Transverse colon (tissue), 4 donors: ENCODE measurements at regions not wholly inside any gene's neighbourhood (a gene's known extent, or its start where the extent isn't known, plus 50 kb on each side); places are given as distances from the start of the nearest gene placed in this dataset.

Source experiments
- DNase-seq: peaks from one replicate; pipeline ENCODE4 v3.0.0-alpha.2; 2019
- H3K27ac ChIP-seq, 4 donors: fragments of 200-600 bp; sonication (generic); 2 replicates each; pipeline ENCODE4 v1.5.1; 2016 to 2018; ENCODE audit warnings: inconsistent platforms in 4 of 4
- H3K27me3 ChIP-seq: fragments of 200-600 bp; sonication (generic); 2 replicates; pipeline ENCODE4 v1.5.1; 2017; ENCODE audit warnings: inconsistent platforms
- H3K36me3 ChIP-seq, 4 donors: fragments of 200-600 bp; sonication (generic); 2 replicates each; pipeline ENCODE4 v1.5.1; 2017 to 2019; ENCODE audit warnings: inconsistent platforms in 4 of 4
- H3K4me1 ChIP-seq, 4 donors: fragments of 200-600 bp; sonication (generic); 2 replicates each; pipeline ENCODE4 v1.5.1; 2017 to 2020; ENCODE audit warnings: inconsistent platforms in 4 of 4
- H3K4me3 ChIP-seq, 4 donors: fragments of 200-600 bp; sonication (generic); 1 replicate in 1 of 4; 2 replicates in 3 of 4; pipeline versions ENCODE4 v1.5.1 to v1.6.1; 2017 to 2019; ENCODE audit warnings: inconsistent platforms in 4 of 4
- H3K9me3 ChIP-seq, 2 donors: fragments of 200-600 bp; sonication (generic); 2 replicates each; pipeline ENCODE4 v1.5.1; 2017 to 2019; ENCODE audit warnings: inconsistent platforms in 2 of 2
- EP300 ChIP-seq: sonication (generic); formaldehyde crosslinking; IDR thresholded peaks from one replicate; pipeline ENCODE4 v1.6.1; 2017; ENCODE audit warnings: antibody characterized with exemption, low read depth
- POLR2A ChIP-seq: fragments of 450-650 bp; IDR thresholded peaks from one replicate; pipeline ENCODE4 v1.6.1; 2016; ENCODE audit warnings: antibody characterized with exemption, mild to moderate bottlenecking, moderate library complexity
- POLR2AphosphoS5 ChIP-seq, 3 donors: sonication (generic); formaldehyde crosslinking; IDR thresholded peaks; one replicate each; pipeline ENCODE4 v1.6.1; 2016; ENCODE audit warnings: antibody characterized with exemption in 3 of 3
- WGBS, 2 donors: methylation state at CpG; one replicate each; pipeline ENCODE4 v1.1.5; 2018; ENCODE audit warnings: low coverage in 1 of 2; 5-methylcytosine and 5-hydroxymethylcytosine counted together
- in situ Hi-C, 4 donors: fragments of 200-750 bp; cut with MboI; loops; one replicate each; pipeline versions ENCODE4 v1.15.0 to v1.15.1; 2017; ENCODE audit warnings: low sequenced_read_pairs in 3 of 4, low pct_ligation_motif_present in 1 of 4, low pct_unique_long_range_greater_than_20kb in 1 of 4
- intact Hi-C: fragments of 100-400 bp; cut with DNase I; formaldehyde crosslinking; loops from one replicate; pipeline ENCODE4 v1.15.1; 2023; ENCODE audit warnings: low total_unique reads
- TF ChIP-seq, protein P1 (sequence below), 5 experiments: fragments of 200-600 bp in 3 of 5; fragments of 450-650 bp in 2 of 5; sonication (generic) in 3 of 5; IDR thresholded peaks; 1 replicate in 2 of 5; 2 replicates in 3 of 5; pipeline ENCODE4 v1.5.1; 2016 to 2017; ENCODE audit warnings: antibody characterized with exemption in 5 of 5, inconsistent platforms in 3 of 5, mild to moderate bottlenecking in 2 of 5, moderate library complexity in 1 of 5

GRCh38 chr3:152127058-152127457 lies 141.7 kb upstream of the MBNL1 start:
- 88 to 89% methylated on average over 4 of the region's 4 CpGs for WGBS, 2 donors
- Histone ChIP-seq H3K9me3 (no peaks in the 10 kb centered on the region), H3K36me3 (no peaks in the 10 kb centered on the region), H3K4me1 (no peaks in the 10 kb centered on the region), H3K4me3 (no peak overlapping the region), H3K27ac (no peak overlapping the region), H3K27me3 (no peaks in the 10 kb centered on the region)
- TF ChIP-seq EP300: no peak
- no peak for TF ChIP-seq POLR2AphosphoS5 (IDR thresholded peaks at IDR 0.05)
- TF ChIP-seq, protein P1, sequence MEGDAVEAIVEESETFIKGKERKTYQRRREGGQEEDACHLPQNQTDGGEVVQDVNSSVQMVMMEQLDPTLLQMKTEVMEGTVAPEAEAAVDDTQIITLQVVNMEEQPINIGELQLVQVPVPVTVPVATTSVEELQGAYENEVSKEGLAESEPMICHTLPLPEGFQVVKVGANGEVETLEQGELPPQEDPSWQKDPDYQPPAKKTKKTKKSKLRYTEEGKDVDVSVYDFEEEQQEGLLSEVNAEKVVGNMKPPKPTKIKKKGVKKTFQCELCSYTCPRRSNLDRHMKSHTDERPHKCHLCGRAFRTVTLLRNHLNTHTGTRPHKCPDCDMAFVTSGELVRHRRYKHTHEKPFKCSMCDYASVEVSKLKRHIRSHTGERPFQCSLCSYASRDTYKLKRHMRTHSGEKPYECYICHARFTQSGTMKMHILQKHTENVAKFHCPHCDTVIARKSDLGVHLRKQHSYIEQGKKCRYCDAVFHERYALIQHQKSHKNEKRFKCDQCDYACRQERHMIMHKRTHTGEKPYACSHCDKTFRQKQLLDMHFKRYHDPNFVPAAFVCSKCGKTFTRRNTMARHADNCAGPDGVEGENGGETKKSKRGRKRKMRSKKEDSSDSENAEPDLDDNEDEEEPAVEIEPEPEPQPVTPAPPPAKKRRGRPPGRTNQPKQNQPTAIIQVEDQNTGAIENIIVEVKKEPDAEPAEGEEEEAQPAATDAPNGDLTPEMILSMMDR (IDR thresholded peaks at IDR 0.05): no peak
- no peak for TF ChIP-seq POLR2A
- in situ Hi-C loops: no loop called here
- intact Hi-C loops: no loop called here
- no peak for DNase-seq

GRCh38 chr3:152128356-152128755 lies 140.4 kb upstream of the MBNL1 start:
- H3K4me3 ChIP-seq: no peak overlapping the region
- H3K36me3 ChIP-seq: no peaks in the 10 kb centered on the region
- no peak overlapping the region for H3K27ac ChIP-seq
- DNase-seq: no peak
- in situ Hi-C loops (no loop called here), intact Hi-C loops (no loop called here)
- no peaks in the 10 kb centered on the region for H3K9me3 ChIP-seq
- no peaks in the 10 kb centered on the region for H3K27me3 ChIP-seq
- WGBS, 2 donors: 75 to 90% methylated on average over 1 of the region's 1 CpG
- no peaks in the 10 kb centered on the region for H3K4me1 ChIP-seq
- TF ChIP-seq POLR2AphosphoS5 (IDR thresholded peaks at IDR 0.05) (no peak), EP300 (no peak), POLR2A (no peak)
- TF ChIP-seq, protein P1 (IDR thresholded peaks at IDR 0.05): no peak

- H3K27me3 ChIP-seq: no peaks in the 10 kb centered on the region
- no peak for TF ChIP-seq EP300
- TF ChIP-seq, protein P1 (IDR thresholded peaks at IDR 0.05): no peak
- TF ChIP-seq POLR2A: no peak
- TF ChIP-seq POLR2AphosphoS5 (IDR thresholded peaks at IDR 0.05): no peak
- intact Hi-C loops (no loop called here), in situ Hi-C loops (no loop called here)
- H3K9me3 ChIP-seq: no peaks in the 10 kb centered on the region
- WGBS, 2 donors: 95% methylated on average over 3 of the region's 3 CpGs; no CpG with 5 or more reads in 1 of the 2 donors
- no peaks in the 10 kb centered on the region for H3K36me3 ChIP-seq
- H3K4me1 ChIP-seq: no peaks in the 10 kb centered on the region
- H3K27ac ChIP-seq: no peak overlapping the region
- no peak for DNase-seq
- no peak overlapping the region for H3K4me3 ChIP-seq
Measured at GRCh38 chr3:152139651-152140050, 129.1 kb upstream of the MBNL1 start.

GRCh38 chr3:152146461-152146860 lies 122.3 kb upstream of the MBNL1 start:
- in situ Hi-C loops: no loop called here
- 94% methylated on average over 2 of the region's 2 CpGs; no CpG with 5 or more reads in 1 of the 2 donors for WGBS, 2 donors
- Histone ChIP-seq H3K27me3 (no peaks in the 10 kb centered on the region), H3K9me3 (no peaks in the 10 kb centered on the region), H3K4me1 (peaks cover 0 to under 1% (median 0%) of the 10 kb centered on the region in 4 donors), H3K27ac (no peak overlapping the region), H3K36me3 (no peaks in the 10 kb centered on the region), H3K4me3 (no peak overlapping the region)
- no peak for DNase-seq
- intact Hi-C loops: no loop called here
- TF ChIP-seq POLR2AphosphoS5 (IDR thresholded peaks at IDR 0.05) (no peak), EP300 (no peak), POLR2A (no peak)
- TF ChIP-seq, protein P1 (IDR thresholded peaks at IDR 0.05): no peak
